GM23338 (cell line): ENCODE measurements at regions not wholly inside any gene's neighbourhood (a gene's known extent, or its start where the extent isn't known, plus 50 kb on each side); places are given as distances from the start of the nearest gene placed in this dataset.
A peak's percentile ranks its signal among the peaks of the same experiment; 100 is the strongest.

Experiments used
- ATAC-seq: fragments of 200-7000 bp; cut with Tn5 transposase; 3 replicates; pipeline ENCODE4 v1.9.1; 2020
- DNase-seq: peaks from one replicate; pipeline ENCODE4 v3.0.0-alpha.2; 2015; ENCODE audit warnings: low spot score
- H2AFZ ChIP-seq: fragments of 200-600 bp; sonication (generic); 2 replicates; pipeline ENCODE4 v1.8.0; 2016; ENCODE audit warnings: antibody characterized with exemption, mild to moderate bottlenecking, moderate library complexity
- H3F3A ChIP-seq: fragments of 200-600 bp; sonication (generic); replicated peaks from 2 replicates; pipeline ENCODE4 v1.8.0; 2017; ENCODE audit warnings: antibody characterized with exemption, mixed run types, low read depth
- H3K27ac ChIP-seq: fragments of 200-600 bp; sonication (generic); 2 replicates; pipeline ENCODE4 v1.6.1; 2016; ENCODE audit warnings: low read depth
- H3K27me3 ChIP-seq: fragments of 200-600 bp; sonication (generic); 2 replicates; pipeline ENCODE4 v1.8.0; 2016; ENCODE audit warnings: mild to moderate bottlenecking, mixed run types, moderate library complexity; ENCODE audit not compliant: insufficient read depth
- H3K36me3 ChIP-seq: fragments of 200-600 bp; sonication (generic); 2 replicates; pipeline ENCODE4 v1.8.0; 2016; ENCODE audit warnings: mild to moderate bottlenecking; ENCODE audit not compliant: insufficient read depth
- H3K4me1 ChIP-seq: fragments of 200-600 bp; sonication (generic); 2 replicates; pipeline ENCODE4 v1.8.0; 2016; ENCODE audit warnings: mild to moderate bottlenecking, moderate library complexity; ENCODE audit not compliant: insufficient read depth
- H3K4me2 ChIP-seq: fragments of 200-600 bp; sonication (generic); 2 replicates; pipeline ENCODE4 v1.7.1; 2017; ENCODE audit warnings: mixed run types
- H3K4me3 ChIP-seq: fragments of 200-600 bp; sonication (generic); 2 replicates; pipeline ENCODE4 v1.6.1; 2016; ENCODE audit warnings: mixed run types
- H3K79me2 ChIP-seq: fragments of 200-600 bp; sonication (generic); replicated peaks from 2 replicates; pipeline ENCODE4 v1.8.0; 2017; ENCODE audit warnings: mild to moderate bottlenecking; ENCODE audit not compliant: insufficient read depth
- H3K9me2 ChIP-seq: fragments of 200-600 bp; sonication (generic); 2 replicates; pipeline ENCODE4 v1.8.0; 2017; ENCODE audit not compliant: insufficient read depth
- H4K20me1 ChIP-seq: fragments of 200-600 bp; sonication (generic); replicated peaks from 2 replicates; pipeline ENCODE4 v1.8.0; 2017; ENCODE audit warnings: mild to moderate bottlenecking; ENCODE audit not compliant: insufficient read depth
- H3K27ac Mint-ChIP-seq: 2 replicates; pipeline ENCODE4 v1.8.0; 2020; ENCODE audit warnings: inconsistent platforms, mild to moderate bottlenecking, moderate library complexity, mixed read lengths
- H3K27me3 Mint-ChIP-seq: 3 replicates; pipeline ENCODE4 v1.8.0; 2022; ENCODE audit warnings: low read depth, mild to moderate bottlenecking, moderate library complexity, mixed read lengths, inconsistent platforms; ENCODE audit not compliant: insufficient read depth, poor library complexity
- H3K36me3 Mint-ChIP-seq: 3 replicates; pipeline ENCODE4 v1.8.0; 2021; ENCODE audit warnings: low read depth, mild to moderate bottlenecking, inconsistent platforms, moderate library complexity, mixed read lengths
- H3K4me1 Mint-ChIP-seq: 3 replicates; pipeline ENCODE4 v1.8.0; 2020; ENCODE audit warnings: mild to moderate bottlenecking, inconsistent platforms, mixed read lengths
- H3K4me3 Mint-ChIP-seq: 3 replicates; pipeline ENCODE4 v1.8.0; 2021; ENCODE audit warnings: moderate library complexity, mild to moderate bottlenecking, inconsistent platforms, mixed read lengths
- H3K9me3 Mint-ChIP-seq: 3 replicates; pipeline ENCODE4 v1.8.0; 2020; ENCODE audit warnings: moderate library complexity, mild to moderate bottlenecking, inconsistent platforms, mixed read lengths
- CREB1 ChIP-seq: fragments of 250-450 bp; sonication (Bioruptor Pico); IDR thresholded peaks from 2 replicates; pipeline ENCODE4 v1.5.0; 2020; ENCODE audit warnings: low read depth, mild to moderate bottlenecking, moderate library complexity
- CTCF ChIP-seq, 2 experiments: fragments of 200-600 bp in 1 of 2; sonication (generic) in 1 of 2; conservative IDR thresholded peaks; 2 replicates each; pipeline versions ENCODE4 v1.5.1 to v1.6.1; 2016 to 2017; ENCODE audit warnings: antibody characterized with exemption in 2 of 2, low read depth in 2 of 2, mild to moderate bottlenecking in 2 of 2, moderate library complexity in 1 of 2
- EZH2phosphoT487 ChIP-seq: fragments of 200-600 bp; sonication (generic); IDR thresholded peaks from one replicate; pipeline ENCODE4 v1.8.1; 2018; ENCODE audit warnings: antibody characterized with exemption; ENCODE audit not compliant: unreplicated experiment
- TF ChIP-seq, protein P1 (sequence below): IDR thresholded peaks from one replicate; pipeline ENCODE4 v1.6.1; 2018; ENCODE audit warnings: antibody characterized with exemption; ENCODE audit not compliant: unreplicated experiment
- TF ChIP-seq, protein P2 (sequence below): fragments of 250-450 bp; sonication (Bioruptor Pico); IDR thresholded peaks from 2 replicates; pipeline ENCODE4 v1.5.0; 2020; ENCODE audit warnings: mild to moderate bottlenecking, moderate library complexity

GRCh38 chr1:82565546-82565945 lies 764.8 kb downstream of the ADGRL2 start (continued):
- TF ChIP-seq, protein P1, sequence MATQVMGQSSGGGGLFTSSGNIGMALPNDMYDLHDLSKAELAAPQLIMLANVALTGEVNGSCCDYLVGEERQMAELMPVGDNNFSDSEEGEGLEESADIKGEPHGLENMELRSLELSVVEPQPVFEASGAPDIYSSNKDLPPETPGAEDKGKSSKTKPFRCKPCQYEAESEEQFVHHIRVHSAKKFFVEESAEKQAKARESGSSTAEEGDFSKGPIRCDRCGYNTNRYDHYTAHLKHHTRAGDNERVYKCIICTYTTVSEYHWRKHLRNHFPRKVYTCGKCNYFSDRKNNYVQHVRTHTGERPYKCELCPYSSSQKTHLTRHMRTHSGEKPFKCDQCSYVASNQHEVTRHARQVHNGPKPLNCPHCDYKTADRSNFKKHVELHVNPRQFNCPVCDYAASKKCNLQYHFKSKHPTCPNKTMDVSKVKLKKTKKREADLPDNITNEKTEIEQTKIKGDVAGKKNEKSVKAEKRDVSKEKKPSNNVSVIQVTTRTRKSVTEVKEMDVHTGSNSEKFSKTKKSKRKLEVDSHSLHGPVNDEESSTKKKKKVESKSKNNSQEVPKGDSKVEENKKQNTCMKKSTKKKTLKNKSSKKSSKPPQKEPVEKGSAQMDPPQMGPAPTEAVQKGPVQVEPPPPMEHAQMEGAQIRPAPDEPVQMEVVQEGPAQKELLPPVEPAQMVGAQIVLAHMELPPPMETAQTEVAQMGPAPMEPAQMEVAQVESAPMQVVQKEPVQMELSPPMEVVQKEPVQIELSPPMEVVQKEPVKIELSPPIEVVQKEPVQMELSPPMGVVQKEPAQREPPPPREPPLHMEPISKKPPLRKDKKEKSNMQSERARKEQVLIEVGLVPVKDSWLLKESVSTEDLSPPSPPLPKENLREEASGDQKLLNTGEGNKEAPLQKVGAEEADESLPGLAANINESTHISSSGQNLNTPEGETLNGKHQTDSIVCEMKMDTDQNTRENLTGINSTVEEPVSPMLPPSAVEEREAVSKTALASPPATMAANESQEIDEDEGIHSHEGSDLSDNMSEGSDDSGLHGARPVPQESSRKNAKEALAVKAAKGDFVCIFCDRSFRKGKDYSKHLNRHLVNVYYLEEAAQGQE: no peak
- TF ChIP-seq EZH2phosphoT487: no peak

- H3K4me1 Mint-ChIP-seq: peaks cover 22% of the 10 kb centered on the region; the same call in 2 of the 3 replicates
- peak in 1 of 2 experiments; percentile 10; a peak in 1 of 4 replicates for TF ChIP-seq CTCF (conservative IDR thresholded peaks at IDR 0.05; ENCODE audit: low read depth in 2 of 2)
- TF ChIP-seq CREB1 (CRISPR knock-in tag): no peak
- TF ChIP-seq, protein P2, sequence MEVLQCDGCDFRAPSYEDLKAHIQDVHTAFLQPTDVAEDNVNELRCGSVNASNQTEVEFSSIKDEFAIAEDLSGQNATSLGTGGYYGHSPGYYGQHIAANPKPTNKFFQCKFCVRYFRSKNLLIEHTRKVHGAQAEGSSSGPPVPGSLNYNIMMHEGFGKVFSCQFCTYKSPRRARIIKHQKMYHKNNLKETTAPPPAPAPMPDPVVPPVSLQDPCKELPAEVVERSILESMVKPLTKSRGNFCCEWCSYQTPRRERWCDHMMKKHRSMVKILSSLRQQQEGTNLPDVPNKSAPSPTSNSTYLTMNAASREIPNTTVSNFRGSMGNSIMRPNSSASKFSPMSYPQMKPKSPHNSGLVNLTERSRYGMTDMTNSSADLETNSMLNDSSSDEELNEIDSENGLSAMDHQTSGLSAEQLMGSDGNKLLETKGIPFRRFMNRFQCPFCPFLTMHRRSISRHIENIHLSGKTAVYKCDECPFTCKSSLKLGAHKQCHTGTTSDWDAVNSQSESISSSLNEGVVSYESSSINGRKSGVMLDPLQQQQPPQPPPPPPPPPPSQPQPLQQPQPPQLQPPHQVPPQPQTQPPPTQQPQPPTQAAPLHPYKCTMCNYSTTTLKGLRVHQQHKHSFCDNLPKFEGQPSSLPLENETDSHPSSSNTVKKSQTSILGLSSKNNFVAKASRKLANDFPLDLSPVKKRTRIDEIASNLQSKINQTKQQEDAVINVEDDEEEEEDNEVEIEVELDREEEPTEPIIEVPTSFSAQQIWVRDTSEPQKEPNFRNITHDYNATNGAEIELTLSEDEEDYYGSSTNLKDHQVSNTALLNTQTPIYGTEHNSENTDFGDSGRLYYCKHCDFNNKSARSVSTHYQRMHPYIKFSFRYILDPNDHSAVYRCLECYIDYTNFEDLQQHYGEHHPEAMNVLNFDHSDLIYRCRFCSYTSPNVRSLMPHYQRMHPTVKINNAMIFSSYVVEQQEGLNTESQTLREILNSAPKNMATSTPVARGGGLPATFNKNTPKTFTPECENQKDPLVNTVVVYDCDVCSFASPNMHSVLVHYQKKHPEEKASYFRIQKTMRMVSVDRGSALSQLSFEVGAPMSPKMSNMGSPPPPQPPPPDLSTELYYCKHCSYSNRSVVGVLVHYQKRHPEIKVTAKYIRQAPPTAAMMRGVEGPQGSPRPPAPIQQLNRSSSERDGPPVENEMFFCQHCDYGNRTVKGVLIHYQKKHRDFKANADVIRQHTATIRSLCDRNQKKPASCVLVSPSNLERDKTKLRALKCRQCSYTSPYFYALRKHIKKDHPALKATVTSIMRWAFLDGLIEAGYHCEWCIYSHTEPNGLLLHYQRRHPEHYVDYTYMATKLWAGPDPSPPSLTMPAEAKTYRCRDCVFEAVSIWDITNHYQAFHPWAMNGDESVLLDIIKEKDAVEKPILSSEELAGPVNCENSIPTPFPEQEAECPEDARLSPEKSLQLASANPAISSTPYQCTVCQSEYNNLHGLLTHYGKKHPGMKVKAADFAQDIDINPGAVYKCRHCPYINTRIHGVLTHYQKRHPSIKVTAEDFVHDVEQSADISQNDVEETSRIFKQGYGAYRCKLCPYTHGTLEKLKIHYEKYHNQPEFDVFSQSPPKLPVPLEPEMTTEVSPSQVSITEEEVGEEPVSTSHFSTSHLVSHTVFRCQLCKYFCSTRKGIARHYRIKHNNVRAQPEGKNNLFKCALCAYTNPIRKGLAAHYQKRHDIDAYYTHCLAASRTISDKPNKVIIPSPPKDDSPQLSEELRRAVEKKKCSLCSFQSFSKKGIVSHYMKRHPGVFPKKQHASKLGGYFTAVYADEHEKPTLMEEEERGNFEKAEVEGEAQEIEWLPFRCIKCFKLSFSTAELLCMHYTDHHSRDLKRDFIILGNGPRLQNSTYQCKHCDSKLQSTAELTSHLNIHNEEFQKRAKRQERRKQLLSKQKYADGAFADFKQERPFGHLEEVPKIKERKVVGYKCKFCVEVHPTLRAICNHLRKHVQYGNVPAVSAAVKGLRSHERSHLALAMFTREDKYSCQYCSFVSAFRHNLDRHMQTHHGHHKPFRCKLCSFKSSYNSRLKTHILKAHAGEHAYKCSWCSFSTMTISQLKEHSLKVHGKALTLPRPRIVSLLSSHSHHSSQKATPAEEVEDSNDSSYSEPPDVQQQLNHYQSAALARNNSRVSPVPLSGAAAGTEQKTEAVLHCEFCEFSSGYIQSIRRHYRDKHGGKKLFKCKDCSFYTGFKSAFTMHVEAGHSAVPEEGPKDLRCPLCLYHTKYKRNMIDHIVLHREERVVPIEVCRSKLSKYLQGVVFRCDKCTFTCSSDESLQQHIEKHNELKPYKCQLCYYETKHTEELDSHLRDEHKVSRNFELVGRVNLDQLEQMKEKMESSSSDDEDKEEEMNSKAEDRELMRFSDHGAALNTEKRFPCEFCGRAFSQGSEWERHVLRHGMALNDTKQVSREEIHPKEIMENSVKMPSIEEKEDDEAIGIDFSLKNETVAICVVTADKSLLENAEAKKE (CRISPR knock-in tag): peak; percentile 83
- Histone ChIP-seq H3K4me3 (no peak overlapping the region), H3K4me1 (peaks cover 10% of the 10 kb centered on the region), H4K20me1 (no peaks in the 10 kb centered on the region), H3K4me2 (no peak overlapping the region), H3K79me2 (no peaks in the 10 kb centered on the region), H2AFZ (0 out of 2 replicates have a peak overlapping the region, but pooled peaks have one; percentile 0), H3F3A (no peaks in the 10 kb centered on the region), H3K27ac (no peak overlapping the region), H3K9me2 (no peaks in the 10 kb centered on the region), H3K36me3 (no peaks in the 10 kb centered on the region), H3K27me3 (no peaks in the 10 kb centered on the region)
- no peaks in the 10 kb centered on the region for H3K9me3 Mint-ChIP-seq
- peak; percentile 61 for ATAC-seq
- no peak overlapping the region for H3K4me3 Mint-ChIP-seq
- H3K27ac Mint-ChIP-seq: no peak overlapping the region
- H3K36me3 Mint-ChIP-seq: no peaks in the 10 kb centered on the region
- DNase-seq: peak; percentile 50
- no peaks in the 10 kb centered on the region for H3K27me3 Mint-ChIP-seq
Measured at GRCh38 chr1:82565146-82565545, 764.4 kb downstream of the ADGRL2 start.
